Urinary bladder (tissue), 3 donors: ENCODE measurements at regions not wholly inside any gene's neighbourhood (a gene's known extent, or its start where the extent isn't known, plus 50 kb on each side); places are given as distances from the start of the nearest gene placed in this dataset.

ENCODE experiments used
- DNase-seq: peaks from one replicate; pipeline ENCODE4 v3.0.0-alpha.2; 2015; ENCODE audit errors: extremely low spot score
- H3K27ac ChIP-seq: one replicate; pipeline ENCODE4 v1.5.1; 2013; ENCODE audit warnings: low read depth, mild to moderate bottlenecking, moderate library complexity
- H3K36me3 ChIP-seq: one replicate; pipeline ENCODE4 v1.6.1; 2013; ENCODE audit warnings: mild to moderate bottlenecking, moderate library complexity; ENCODE audit not compliant: insufficient read depth
- H3K4me1 ChIP-seq: one replicate; pipeline ENCODE4 v1.6.1; 2013; ENCODE audit warnings: mild to moderate bottlenecking, moderate library complexity; ENCODE audit not compliant: insufficient read depth
- H3K4me3 ChIP-seq: one replicate; pipeline ENCODE4 v1.5.1; 2013; ENCODE audit warnings: low read depth, low read length
- WGBS: extraction: QIAGEN DNeasy Blood & Tissue Kit; methylation state at CpG from one replicate; pipeline ENCODE4 v1.1.7; 2013; 5-methylcytosine and 5-hydroxymethylcytosine counted together
- donor health status: healthy with polysubstance abuse.
- donor health status: healthy.

GRCh38 chr15:100714749-100715342 lies 112.5 kb downstream of the ASB7 start:
- Histone ChIP-seq H3K4me3 (no peak overlapping the region), H3K36me3 (no peaks in the 10 kb centered on the region), H3K4me1 (no peaks in the 10 kb centered on the region), H3K27ac (no peak overlapping the region)
- no peak for DNase-seq
- WGBS: 87% methylated on average over 14 of the region's 14 CpGs

DNA sequence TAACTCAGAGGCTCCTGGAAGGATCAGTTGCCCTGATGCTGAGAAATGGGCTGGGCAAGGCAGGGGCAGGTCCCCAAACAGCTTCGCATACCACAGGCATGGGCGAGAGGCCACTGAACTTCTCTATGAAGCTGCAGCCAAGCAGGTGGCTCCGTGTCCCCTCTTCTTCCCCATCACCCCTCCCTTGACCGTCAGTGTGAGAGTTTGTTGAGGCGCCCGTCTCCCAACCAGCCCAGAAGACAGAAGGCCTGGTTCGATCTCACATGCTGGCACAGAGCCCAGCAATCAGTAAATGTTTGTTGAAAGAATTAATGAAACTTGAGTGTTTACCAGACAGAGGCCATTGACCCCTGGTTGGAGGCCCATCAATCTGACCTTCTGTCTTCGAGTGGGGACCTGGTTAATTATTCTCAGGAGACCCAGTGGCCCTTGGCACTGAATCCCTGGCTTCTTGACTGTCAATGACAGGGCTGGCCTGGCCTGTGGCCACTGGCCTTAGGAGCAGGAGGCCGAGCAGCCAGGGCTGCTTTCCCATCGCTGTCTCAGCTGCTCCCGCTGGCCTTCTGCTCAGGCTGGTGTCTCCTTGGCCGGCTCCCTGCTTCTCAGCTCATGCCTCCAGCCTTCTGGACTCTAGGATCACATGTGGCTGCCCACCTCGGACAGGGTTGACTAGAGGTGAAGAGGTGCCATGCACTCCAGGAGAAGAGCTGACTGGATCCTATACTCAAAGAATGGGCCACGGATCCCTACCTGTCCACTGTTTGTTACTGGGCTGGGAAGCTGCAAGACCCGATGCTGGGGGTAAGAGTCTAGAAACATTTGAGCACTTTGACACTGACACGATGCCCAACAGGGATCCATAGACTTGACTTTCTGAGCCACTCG lies 113.4 kb downstream of the ASB7 start:
- Histone ChIP-seq H3K36me3 (no peaks in the 10 kb centered on the region), H3K27ac (no peak overlapping the region), H3K4me1 (peaks cover 4% of the 10 kb centered on the region), H3K4me3 (no peak overlapping the region)
- DNase-seq: no peak
- WGBS: 81% methylated on average over 17 of the region's 17 CpGs

GRCh38 chr15:100716456-100717085 lies 114.2 kb downstream of the ASB7 start:
- Histone ChIP-seq H3K4me1 (peaks cover 4% of the 10 kb centered on the region), H3K36me3 (no peaks in the 10 kb centered on the region), H3K27ac (no peak overlapping the region), H3K4me3 (no peak overlapping the region)
- WGBS: 95% methylated on average over 10 of the region's 10 CpGs
- DNase-seq: no peak

GRCh38 chr15:100717596-100717995 lies 115.2 kb downstream of the ASB7 start:
- peaks cover 4% of the 10 kb centered on the region for H3K4me1 ChIP-seq
- no peak for DNase-seq
- no peaks in the 10 kb centered on the region for H3K36me3 ChIP-seq
- WGBS: 95% methylated on average over 2 of the region's 2 CpGs
- no peak overlapping the region for H3K4me3 ChIP-seq
- H3K27ac ChIP-seq: no peak overlapping the region

GRCh38 chr15:100718075-100718980 lies 115.9 kb downstream of the ASB7 start:
- no peak for DNase-seq
- Histone ChIP-seq H3K4me1 (peaks cover 6% of the 10 kb centered on the region), H3K4me3 (no peak overlapping the region), H3K27ac (no peak overlapping the region), H3K36me3 (no peaks in the 10 kb centered on the region)
- 89% methylated on average over 22 of the region's 22 CpGs for WGBS

GRCh38 chr15:100720406-100720967 lies 118.1 kb downstream of the ASB7 start:
- no peak overlapping the region for H3K4me3 ChIP-seq
- peaks cover 6% of the 10 kb centered on the region for H3K4me1 ChIP-seq
- H3K36me3 ChIP-seq: no peaks in the 10 kb centered on the region
- 77% methylated on average over 9 of the region's 9 CpGs for WGBS
- DNase-seq: no peak
- H3K27ac ChIP-seq: peak overlapping the region; percentile 59

- Histone ChIP-seq H3K4me3 (no peak overlapping the region), H3K36me3 (no peaks in the 10 kb centered on the region), H3K4me1 (peaks cover 6% of the 10 kb centered on the region), H3K27ac (peak overlapping the region; percentile 83)
- peak; percentile 49 for DNase-seq
- 43% methylated on average over 12 of the region's 12 CpGs for WGBS
These were observed 119.6 kb downstream of the ASB7 start for GRCh38 chr15:100721758-100722550.

DNA sequence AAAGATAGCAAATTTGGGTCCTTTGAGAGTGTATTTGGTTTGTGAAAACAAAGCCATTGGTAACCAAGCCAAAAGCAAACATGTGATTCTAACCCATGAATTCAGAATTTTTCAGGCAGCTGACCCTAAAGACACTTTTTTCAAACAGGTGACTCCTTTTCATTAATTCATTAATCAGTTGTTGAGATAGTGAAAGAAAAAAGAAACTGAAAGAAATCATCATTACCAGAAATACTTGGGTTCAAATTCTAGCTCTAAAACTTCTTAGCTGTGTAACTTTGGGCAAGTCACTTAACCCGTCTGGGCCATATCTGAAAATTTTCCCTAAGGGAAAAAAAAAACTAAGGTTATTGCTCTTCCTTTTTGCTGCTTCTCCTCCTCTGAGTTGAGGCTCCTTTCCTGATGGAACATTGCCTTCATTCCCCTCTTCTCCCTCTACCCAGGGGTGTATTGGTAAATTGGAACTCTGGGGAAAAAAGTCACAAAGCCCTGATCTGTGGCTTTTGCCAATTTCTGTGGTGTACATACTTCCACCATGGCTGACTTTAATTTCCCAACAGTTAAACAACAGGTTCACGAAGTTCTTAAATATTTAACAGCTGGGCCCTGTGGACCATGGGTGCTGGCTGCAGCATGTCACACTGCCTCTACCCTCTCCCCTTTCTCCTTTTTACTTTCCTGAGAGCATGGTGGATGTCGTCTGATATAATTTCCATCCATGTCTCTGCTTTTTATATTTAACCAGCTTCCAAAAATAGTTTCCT lies 120.3 kb downstream of the ASB7 start:
- DNase-seq: no peak
- Histone ChIP-seq H3K4me1 (peaks cover 6% of the 10 kb centered on the region), H3K36me3 (no peaks in the 10 kb centered on the region), H3K4me3 (no peak overlapping the region), H3K27ac (peak overlapping the region; percentile 51)
- WGBS: 78% methylated on average over 3 of the region's 3 CpGs

DNA sequence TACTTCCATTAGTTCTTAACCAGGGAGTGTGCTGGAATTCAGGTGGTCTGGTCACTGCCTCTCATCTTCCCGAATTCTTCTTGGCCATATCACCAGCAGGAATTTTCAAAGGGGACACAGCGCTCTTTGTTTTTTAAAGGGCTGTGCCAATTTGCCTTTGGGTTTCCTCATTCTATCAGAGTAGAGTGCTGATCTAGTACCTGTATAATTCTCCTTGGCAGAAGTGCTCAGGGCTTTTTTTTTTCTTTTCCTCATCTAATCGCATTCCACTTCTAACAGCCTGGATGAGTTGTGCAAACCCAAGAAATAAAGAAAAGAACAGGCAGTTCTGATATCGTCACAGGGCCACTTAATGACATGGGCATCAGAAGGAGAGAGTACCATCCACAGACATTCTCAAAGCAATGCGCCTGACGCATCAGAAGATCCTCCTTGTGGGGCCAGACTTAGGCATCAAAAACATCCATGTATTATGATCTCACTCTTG lies 121.0 kb downstream of the ASB7 start:
- 89% methylated on average over 6 of the region's 6 CpGs for WGBS
- no peak for DNase-seq
- Histone ChIP-seq H3K36me3 (no peaks in the 10 kb centered on the region), H3K4me3 (no peak overlapping the region), H3K4me1 (peaks cover 6% of the 10 kb centered on the region), H3K27ac (no peak overlapping the region)

DNA sequence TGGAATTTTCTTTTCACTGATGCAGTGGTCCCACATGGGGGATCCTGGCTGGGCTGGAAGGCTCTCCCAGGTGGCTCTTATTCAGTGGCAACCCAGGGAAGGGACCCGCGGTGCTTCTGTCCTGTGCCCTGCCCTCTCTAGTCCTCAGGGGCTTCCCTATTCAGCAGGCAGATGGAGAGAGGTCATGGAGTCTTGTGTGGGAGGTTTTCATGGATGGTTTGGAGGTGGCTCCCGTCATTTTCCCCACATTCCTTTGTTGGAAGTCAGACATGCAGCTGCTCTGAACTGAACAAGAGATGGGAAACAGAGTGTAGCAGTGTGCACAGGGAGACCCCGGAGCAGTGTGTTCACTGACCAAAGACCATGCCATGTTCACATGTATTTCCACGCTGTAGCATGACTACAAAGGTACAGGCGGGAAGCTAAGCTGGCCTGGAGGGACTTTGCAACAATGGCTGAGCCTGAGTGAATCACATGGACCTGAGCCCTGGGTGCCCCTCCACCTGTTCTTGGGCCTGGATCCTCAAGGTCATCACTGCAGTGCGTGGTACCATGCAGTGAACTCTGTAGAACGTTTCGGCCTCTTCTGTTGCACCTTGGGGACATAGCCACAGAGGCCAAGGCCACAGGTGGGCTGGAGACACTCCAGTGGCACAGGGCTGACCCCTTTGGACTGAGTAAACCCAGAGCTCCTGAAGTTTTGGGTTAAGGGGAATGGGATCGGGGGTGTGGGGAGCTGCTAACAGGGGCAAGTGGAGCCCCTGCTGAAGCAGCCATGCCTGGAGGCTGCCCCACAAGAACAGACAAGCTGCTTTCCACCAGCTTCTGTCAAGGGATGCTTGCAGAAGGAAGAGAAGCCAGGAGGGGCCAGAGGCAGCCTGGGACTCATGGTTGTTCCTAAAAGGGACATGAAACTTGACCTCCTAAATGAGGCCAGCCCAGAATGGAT lies 123.0 kb downstream of the ASB7 start:
- DNase-seq: no peak
- peaks cover 6% of the 10 kb centered on the region for H3K4me1 ChIP-seq
- no peak overlapping the region for H3K4me3 ChIP-seq
- H3K27ac ChIP-seq: no peak overlapping the region
- H3K36me3 ChIP-seq: no peaks in the 10 kb centered on the region
- 86% methylated on average over 10 of the region's 10 CpGs for WGBS

GRCh38 chr15:100726070-100726420 lies 123.7 kb downstream of the ASB7 start:
- Histone ChIP-seq H3K4me3 (no peak overlapping the region), H3K27ac (no peak overlapping the region), H3K36me3 (no peaks in the 10 kb centered on the region), H3K4me1 (peaks cover 2% of the 10 kb centered on the region)
- no peak for DNase-seq
- WGBS: 94% methylated on average over 7 of the region's 7 CpGs
